Thyroid gland (tissue), 4 donors: ENCODE measurements at regions not wholly inside any gene's neighbourhood (a gene's known extent, or its start where the extent isn't known, plus 50 kb on each side); places are given as distances from the start of the nearest gene placed in this dataset.

ENCODE experiments used
- DNase-seq, 2 donors: peaks; one replicate each; pipeline ENCODE4 v3.0.0-alpha.2; 2019
- H3K27ac ChIP-seq, 3 donors: fragments of 200-600 bp; sonication (generic); 1 replicate in 2 of 3; 2 replicates in 1 of 3; pipeline ENCODE4 v1.5.1; 2016 to 2019; ENCODE audit warnings: mild to moderate bottlenecking in 1 of 3, moderate library complexity in 1 of 3
- H3K27me3 ChIP-seq: fragments of 200-600 bp; sonication (generic); one replicate; pipeline ENCODE4 v1.5.1; 2019
- H3K36me3 ChIP-seq, 2 donors: fragments of 200-600 bp; sonication (generic); one replicate each; pipeline ENCODE4 v1.5.1; 2016 to 2019
- H3K4me1 ChIP-seq, 2 donors: fragments of 200-600 bp; sonication (generic); one replicate each; pipeline ENCODE4 v1.5.1; 2017 to 2019
- H3K4me3 ChIP-seq, 3 donors: fragments of 200-600 bp; sonication (generic); replicated peaks in 1 of 3; 1 replicate in 2 of 3; 2 replicates in 1 of 3; pipeline ENCODE4 v1.5.1; 2016; ENCODE audit warnings: mild to moderate bottlenecking in 1 of 3
- H3K9me3 ChIP-seq: fragments of 200-600 bp; sonication (generic); one replicate; pipeline ENCODE4 v1.5.1; 2017
- CTCF ChIP-seq, 6 experiments: fragments of 200-600 bp in 3 of 6; fragments of 450-650 bp in 3 of 6; sonication (generic) in 3 of 6; IDR thresholded peaks; one replicate each; pipeline ENCODE4 v1.5.1; 2016 to 2019; ENCODE audit warnings: antibody characterized with exemption in 6 of 6, mild to moderate bottlenecking in 2 of 6, inconsistent platforms in 1 of 6, moderate library complexity in 1 of 6
- POLR2A ChIP-seq, 2 donors: fragments of 450-650 bp; IDR thresholded peaks; one replicate each; pipeline ENCODE4 v1.6.1; 2017; ENCODE audit warnings: antibody characterized with exemption in 2 of 2, mild to moderate bottlenecking in 2 of 2, moderate library complexity in 1 of 2
- WGBS, 2 donors: methylation state at CpG; one replicate each; pipeline ENCODE4 v1.1.5; 2017; 5-methylcytosine and 5-hydroxymethylcytosine counted together
- intact Hi-C: fragments of 100-400 bp; cut with DNase I; formaldehyde crosslinking; loops from one replicate; pipeline ENCODE4 v1.15.1; 2023

GRCh38 chr18:40651163-40651562 is 1303.9 kb upstream of the PIK3C3 start:
- no peak overlapping the region for H3K27ac ChIP-seq
- no peaks in the 10 kb centered on the region for H3K9me3 ChIP-seq
- H3K36me3 ChIP-seq: no peaks in the 10 kb centered on the region
- intact Hi-C loops: no loop called here
- 85 to 91% methylated on average over 3 of the region's 3 CpGs for WGBS, 2 donors
- no peak for TF ChIP-seq CTCF (IDR thresholded peaks at IDR 0.05)
- no peak for TF ChIP-seq POLR2A (IDR thresholded peaks at IDR 0.05)
- H3K27me3 ChIP-seq: no peaks in the 10 kb centered on the region
- no peaks in the 10 kb centered on the region for H3K4me1 ChIP-seq
- no peak for DNase-seq
- H3K4me3 ChIP-seq: no peak overlapping the region

- no peak overlapping the region for H3K4me3 ChIP-seq
- no peaks in the 10 kb centered on the region for H3K4me1 ChIP-seq
- TF ChIP-seq POLR2A (IDR thresholded peaks at IDR 0.05) (no peak), CTCF (IDR thresholded peaks at IDR 0.05) (no peak)
- H3K9me3 ChIP-seq: no peaks in the 10 kb centered on the region
- WGBS, 2 donors: 77 to 79% methylated on average over 4 of the region's 4 CpGs
- H3K27me3 ChIP-seq: no peaks in the 10 kb centered on the region
- no peak for DNase-seq
- H3K27ac ChIP-seq: no peak overlapping the region
- intact Hi-C loops: no loop called here
- H3K36me3 ChIP-seq: no peaks in the 10 kb centered on the region
Observed at GRCh38 chr18:40642692-40643229, 1312.3 kb upstream of the PIK3C3 start.

DNA sequence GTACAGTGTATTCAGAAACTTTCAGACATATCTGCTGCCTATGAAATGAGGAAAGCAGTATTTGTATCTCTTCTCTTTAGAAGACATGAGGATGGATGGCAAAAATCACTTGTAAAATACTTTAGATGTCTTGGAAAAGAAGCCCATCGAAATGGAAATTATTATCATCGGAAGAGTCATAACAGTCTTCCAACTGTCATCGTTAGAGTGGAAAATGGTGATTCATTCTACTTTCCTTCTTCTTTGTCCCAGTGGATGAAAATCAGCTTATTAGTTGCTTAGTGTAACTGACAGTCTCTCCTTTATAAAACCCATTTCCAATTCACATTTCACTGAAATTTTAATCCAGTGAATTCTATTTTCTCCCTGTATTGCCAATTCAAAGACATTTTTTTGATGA is 1323.7 kb upstream of the PIK3C3 start:
- no peak for DNase-seq
- TF ChIP-seq CTCF (IDR thresholded peaks at IDR 0.05) (no peak), POLR2A (IDR thresholded peaks at IDR 0.05) (no peak)
- intact Hi-C loops: no loop called here
- Histone ChIP-seq H3K36me3 (no peaks in the 10 kb centered on the region), H3K27ac (no peak overlapping the region), H3K4me1 (no peaks in the 10 kb centered on the region), H3K9me3 (no peaks in the 10 kb centered on the region), H3K27me3 (no peaks in the 10 kb centered on the region), H3K4me3 (no peak overlapping the region)
- 86 to 91% methylated on average over 3 of the region's 3 CpGs for WGBS, 2 donors

- WGBS, 2 donors: 90 to 92% methylated on average over 1 of the region's 1 CpG
Observed at GRCh38 chr18:40630496-40630895, 1324.5 kb upstream of the PIK3C3 start.

DNA sequence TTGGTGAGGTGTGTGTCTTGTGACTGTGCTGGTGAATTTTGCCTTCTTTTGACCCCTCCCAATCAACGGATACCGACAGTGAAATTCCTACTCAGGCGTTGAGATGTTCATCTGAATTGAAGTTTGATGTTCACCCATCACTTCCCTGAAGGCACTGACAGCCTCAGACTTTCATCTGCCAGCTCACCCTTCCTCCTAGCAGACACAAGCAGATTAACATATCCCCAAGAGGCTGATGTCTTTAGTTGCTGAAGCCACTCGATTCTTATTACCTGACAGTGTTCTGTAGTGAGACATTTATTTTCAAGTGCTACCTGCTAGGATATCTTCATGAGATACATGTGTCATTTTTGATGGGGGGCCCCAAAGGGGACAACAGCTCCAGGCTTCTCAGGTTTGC is 1330.1 kb upstream of the PIK3C3 start:
- Histone ChIP-seq H3K9me3 (no peaks in the 10 kb centered on the region), H3K27ac (no peak overlapping the region), H3K27me3 (no peaks in the 10 kb centered on the region), H3K4me3 (no peak overlapping the region), H3K4me1 (no peaks in the 10 kb centered on the region), H3K36me3 (no peaks in the 10 kb centered on the region)
- WGBS, 2 donors: 79 to 82% methylated on average over 4 of the region's 4 CpGs
- DNase-seq: no peak
- TF ChIP-seq CTCF (IDR thresholded peaks at IDR 0.05) (no peak), POLR2A (IDR thresholded peaks at IDR 0.05) (no peak)
- intact Hi-C loops: no loop called here

More at GRCh38 chr18:40630496-40630895, 1324.5 kb upstream of the PIK3C3 start:
- no peaks in the 10 kb centered on the region for H3K27me3 ChIP-seq
- H3K27ac ChIP-seq: no peak overlapping the region
- intact Hi-C loops: no loop called here
- H3K36me3 ChIP-seq: no peaks in the 10 kb centered on the region
- H3K4me3 ChIP-seq: no peak overlapping the region
- H3K4me1 ChIP-seq: no peaks in the 10 kb centered on the region
- DNase-seq: no peak
- TF ChIP-seq POLR2A (IDR thresholded peaks at IDR 0.05): no peak
- no peak for TF ChIP-seq CTCF (IDR thresholded peaks at IDR 0.05)
- no peaks in the 10 kb centered on the region for H3K9me3 ChIP-seq
